Thyroid gland (tissue), 4 donors: ENCODE measurements at regions not wholly inside any gene's neighbourhood (a gene's known extent, or its start where the extent isn't known, plus 50 kb on each side); places are given as distances from the start of the nearest gene placed in this dataset.

Source experiments
- CTCF ChIP-seq, 6 experiments: fragments of 200-600 bp in 3 of 6; fragments of 450-650 bp in 3 of 6; sonication (generic) in 3 of 6; IDR thresholded peaks; one replicate each; pipeline ENCODE4 v1.5.1; 2016 to 2019; ENCODE audit warnings: antibody characterized with exemption in 6 of 6, mild to moderate bottlenecking in 2 of 6, inconsistent platforms in 1 of 6, moderate library complexity in 1 of 6
- POLR2A ChIP-seq, 2 donors: fragments of 450-650 bp; IDR thresholded peaks; one replicate each; pipeline ENCODE4 v1.6.1; 2017; ENCODE audit warnings: antibody characterized with exemption in 2 of 2, mild to moderate bottlenecking in 2 of 2, moderate library complexity in 1 of 2

DNA sequence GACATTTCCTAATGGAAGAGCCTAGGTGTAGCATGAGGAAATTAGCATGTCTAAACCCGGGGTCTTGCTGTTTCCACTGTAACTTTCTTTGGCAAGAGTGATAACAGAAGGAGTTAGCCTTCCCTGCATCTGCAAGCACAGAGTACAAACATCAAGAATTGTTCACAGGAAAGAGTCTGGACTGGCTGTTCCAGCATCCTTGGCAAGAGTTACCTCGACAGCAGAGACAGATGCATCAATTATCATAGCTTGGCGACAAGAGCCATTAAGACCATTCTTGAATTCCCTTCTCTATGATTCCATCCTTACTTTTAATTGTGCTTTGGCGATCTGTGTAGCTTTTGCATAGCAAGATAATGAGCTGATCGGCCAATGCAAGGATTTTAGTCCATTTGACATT, 82.8 kb upstream of the RALGPS2 start:
- TF ChIP-seq POLR2A (IDR thresholded peaks at IDR 0.05) (no peak), CTCF (IDR thresholded peaks at IDR 0.05) (no peak)
